HL-60 (cell line): ENCODE measurements at regions not wholly inside any gene's neighbourhood (a gene's known extent, or its start where the extent isn't known, plus 50 kb on each side); places are given as distances from the start of the nearest gene placed in this dataset.

Experiments used
- DNase-seq, 2 experiments: peaks; one replicate each; pipeline ENCODE4 v3.0.0-alpha.2; 2010 to 2020; ENCODE audit warnings: low read depth in 1 of 2, low spot score in 1 of 2
- H3K27ac ChIP-seq: fragments of 250-450 bp; sonication (Bioruptor Pico); replicated peaks from 2 replicates; pipeline ENCODE4 v1.5.1; 2020; ENCODE audit warnings: mild to moderate bottlenecking, moderate library complexity
- H3K27me3 ChIP-seq: fragments of 250-450 bp; sonication (Bioruptor Pico); 2 replicates; pipeline ENCODE4 v1.5.1; 2021; ENCODE audit warnings: mild to moderate bottlenecking, moderate library complexity; ENCODE audit not compliant: insufficient read depth, poor library complexity, severe bottlenecking
- H3K4me3 ChIP-seq: replicated peaks from 2 replicates; pipeline ENCODE4 v1.5.1; 2011; ENCODE audit warnings: mild to moderate bottlenecking, control low read depth, low read length; ENCODE audit not compliant: insufficient read depth
- CTCF ChIP-seq: IDR thresholded peaks from one replicate; pipeline ENCODE4 v1.5.1; 2011; ENCODE audit warnings: low read length, control low read depth, inconsistent platforms; ENCODE audit not compliant: insufficient read depth
- GABPA ChIP-seq: IDR thresholded peaks from 2 replicates; pipeline ENCODE4 v1.6.1; 2012; ENCODE audit warnings: low read depth
- POLR2AphosphoS5 ChIP-seq: IDR thresholded peaks from 2 replicates; pipeline ENCODE4 v1.6.1; 2012; ENCODE audit warnings: low read depth
- REST ChIP-seq: IDR thresholded peaks from 2 replicates; pipeline ENCODE4 v1.6.1; 2012; ENCODE audit warnings: low read depth; ENCODE audit not compliant: insufficient replicate concordance
- SPI1 ChIP-seq: IDR thresholded peaks from 2 replicates; pipeline ENCODE4 v1.6.1; 2012; ENCODE audit warnings: low read depth, mild to moderate bottlenecking, borderline replicate concordance

DNA sequence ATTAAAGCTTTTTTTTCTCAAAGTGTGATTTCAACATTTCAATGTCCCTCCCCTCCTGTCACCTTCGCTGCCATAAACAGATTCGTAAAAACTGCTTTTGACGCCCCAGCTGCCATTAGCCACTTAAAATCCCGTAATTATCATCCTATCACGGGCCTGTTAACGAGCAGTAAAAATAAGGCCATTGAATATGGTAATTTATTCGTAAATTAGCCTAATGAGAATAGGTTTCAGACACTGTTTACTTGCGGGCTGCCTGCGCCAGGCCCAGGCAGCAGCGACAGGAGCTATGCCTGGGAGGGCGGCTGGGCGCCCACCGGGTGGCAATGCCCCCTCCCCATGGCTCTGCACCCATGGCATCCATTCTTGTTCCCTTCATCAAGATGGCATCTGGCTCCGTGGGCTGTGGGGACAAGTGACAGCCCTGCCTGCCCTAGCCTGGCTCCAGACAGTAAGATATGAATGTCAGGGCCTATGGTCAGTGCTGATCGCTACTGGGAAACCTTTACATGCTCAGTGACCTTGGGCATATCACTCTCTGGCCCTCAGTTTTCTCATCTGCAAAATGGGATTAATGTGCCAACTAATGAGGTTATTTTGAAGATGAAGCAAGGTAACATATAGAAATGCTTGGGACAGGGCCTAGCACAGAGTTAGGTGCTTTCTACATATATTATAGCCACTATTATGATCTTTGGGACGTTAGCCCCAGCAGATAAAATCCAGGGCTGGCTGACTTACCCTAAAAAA is 500.8 kb downstream of the MN1 start:
- peaks cover 14% of the 10 kb centered on the region for H3K27me3 ChIP-seq
- DNase-seq: no peak
- no peak for TF ChIP-seq GABPA
- TF ChIP-seq SPI1: no peak
- no peak for TF ChIP-seq REST
- no peak for TF ChIP-seq CTCF
- TF ChIP-seq POLR2AphosphoS5: no peak
- no peak overlapping the region for H3K27ac ChIP-seq
- H3K4me3 ChIP-seq: no peak overlapping the region

- TF ChIP-seq CTCF (no peak), POLR2AphosphoS5 (no peak), REST (no peak), SPI1 (no peak), GABPA (no peak)
- peaks cover 14% of the 10 kb centered on the region for H3K27me3 ChIP-seq
- no peak for DNase-seq
- H3K27ac ChIP-seq: no peak overlapping the region
- no peak overlapping the region for H3K4me3 ChIP-seq
These were observed 499.1 kb downstream of the MN1 start for GRCh38 chr22:27302501-27302900.

GRCh38 chr22:27303718-27304117 is 497.8 kb downstream of the MN1 start:
- Histone ChIP-seq H3K4me3 (no peak overlapping the region), H3K27me3 (peaks cover 6% of the 10 kb centered on the region)
- TF ChIP-seq POLR2AphosphoS5 (no peak), CTCF (no peak), REST (no peak), GABPA (no peak), SPI1 (no peak)

More at GRCh38 chr22:27303718-27304117, 497.8 kb downstream of the MN1 start:
- H3K27ac ChIP-seq: no peak overlapping the region
- no peak for DNase-seq
